ENCODE measurements at regions not wholly inside any gene's neighbourhood (a gene's known extent, or its start where the extent isn't known, plus 50 kb on each side); places are given as distances from the start of the nearest gene placed in this dataset.

GRCh38 chr7:34453150-34453549 is 204.9 kb upstream of the NPSR1 start:
- TF ChIP-seq CTCF (IDR thresholded peaks at IDR 0.05), result no peak

- TF ChIP-seq CTCF (IDR thresholded peaks at IDR 0.05), result no peak
Measured at GRCh38 chr7:34454381-34454780, 203.6 kb upstream of the NPSR1 start.

GRCh38 chr7:34457329-34457728 is 200.7 kb upstream of the NPSR1 start:
- no peak for TF ChIP-seq CTCF (IDR thresholded peaks at IDR 0.05)

- no peak for TF ChIP-seq CTCF (IDR thresholded peaks at IDR 0.05)
Measured at GRCh38 chr7:34463830-34464229, 194.2 kb upstream of the NPSR1 start.

GRCh38 chr7:34471844-34472243 is 186.2 kb upstream of the NPSR1 start:
- no peak for TF ChIP-seq CTCF (IDR thresholded peaks at IDR 0.05)

GRCh38 chr7:34486371-34486770 is 171.6 kb upstream of the NPSR1 start:
- no peak for TF ChIP-seq CTCF (IDR thresholded peaks at IDR 0.05)

GRCh38 chr7:34487391-34488115 is 170.5 kb upstream of the NPSR1 start:
- TF ChIP-seq CTCF (IDR thresholded peaks at IDR 0.05), result no peak

- no peak for TF ChIP-seq CTCF (IDR thresholded peaks at IDR 0.05)
Measured at GRCh38 chr7:34488766-34489165, 169.3 kb upstream of the NPSR1 start.
